Globus pallidus (tissue), 1 donor: ENCODE measurements at regions not wholly inside any gene's neighbourhood (a gene's known extent, or its start where the extent isn't known, plus 50 kb on each side); places are given as distances from the start of the nearest gene placed in this dataset.

ENCODE experiments used
- DNase-seq: peaks from one replicate; pipeline ENCODE4 v3.0.0-alpha.2; 2015; ENCODE audit warnings: low spot score

DNA sequence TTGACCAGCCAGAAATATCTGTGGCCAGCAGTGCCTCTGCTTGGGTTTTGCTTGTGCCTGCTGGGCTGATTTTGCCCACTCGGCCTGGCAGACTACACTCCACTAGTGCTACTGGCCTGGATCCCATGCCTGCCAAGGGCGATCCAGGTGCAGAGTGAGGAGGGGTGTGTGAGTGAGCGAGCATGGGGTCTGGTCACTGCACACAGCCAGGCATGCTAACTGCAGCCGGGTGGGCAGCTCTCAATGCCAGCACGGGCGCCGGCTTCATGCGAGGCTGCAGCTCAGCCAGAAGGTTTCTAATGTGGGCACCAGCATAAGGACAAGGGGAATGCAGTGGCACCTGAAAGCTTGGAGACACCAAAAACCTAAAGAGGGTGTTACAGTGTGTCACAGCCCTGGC is 1161.4 kb downstream of the FSTL5 start:
- DNase-seq = no peak

- no peak for DNase-seq
These were observed 1160.3 kb downstream of the FSTL5 start for GRCh38 chr4:161003418-161004057.

- DNase-seq = no peak
These were observed 1158.1 kb downstream of the FSTL5 start for GRCh38 chr4:161005746-161006145.

GRCh38 chr4:161008527-161008926 is 1155.3 kb downstream of the FSTL5 start:
- DNase-seq = no peak

- DNase-seq = no peak
These were observed 1153.6 kb downstream of the FSTL5 start for GRCh38 chr4:161010227-161010626.
